Fibroblast of peridontal ligament (primary cell): ENCODE measurements at regions not wholly inside any gene's neighbourhood (a gene's known extent, or its start where the extent isn't known, plus 50 kb on each side); places are given as distances from the start of the nearest gene placed in this dataset.
"Not testable (repeated sequence)": the region's sequence is repeated elsewhere in the genome, so short reads cannot be mapped to it uniquely, and the experiment has no call there.

Experiments
- DNase-seq: peaks from one replicate; pipeline ENCODE4 v3.0.0-alpha.2; 2010; ENCODE audit errors: extremely low read depth

DNA sequence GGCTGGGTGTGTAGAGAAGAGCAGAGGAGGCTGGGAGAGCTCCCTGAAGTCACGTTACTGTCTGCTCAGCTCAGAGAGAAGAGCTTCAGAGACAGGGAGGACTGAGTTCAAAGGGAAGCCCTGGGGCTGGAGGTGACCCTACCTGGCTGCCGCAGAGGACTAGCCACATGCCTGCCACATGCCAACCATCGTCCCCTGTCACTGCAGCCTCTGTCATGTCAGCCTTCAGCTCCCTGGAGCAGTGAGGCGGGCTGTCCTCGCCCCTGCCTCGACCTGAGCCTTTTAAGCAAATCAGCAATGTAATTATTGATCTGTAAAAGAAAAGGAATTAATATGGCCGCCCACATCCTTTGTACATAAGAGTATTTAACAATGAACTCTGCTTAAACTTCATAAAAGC is 89.3 kb upstream of the RET start:
- no peak for DNase-seq

DNA sequence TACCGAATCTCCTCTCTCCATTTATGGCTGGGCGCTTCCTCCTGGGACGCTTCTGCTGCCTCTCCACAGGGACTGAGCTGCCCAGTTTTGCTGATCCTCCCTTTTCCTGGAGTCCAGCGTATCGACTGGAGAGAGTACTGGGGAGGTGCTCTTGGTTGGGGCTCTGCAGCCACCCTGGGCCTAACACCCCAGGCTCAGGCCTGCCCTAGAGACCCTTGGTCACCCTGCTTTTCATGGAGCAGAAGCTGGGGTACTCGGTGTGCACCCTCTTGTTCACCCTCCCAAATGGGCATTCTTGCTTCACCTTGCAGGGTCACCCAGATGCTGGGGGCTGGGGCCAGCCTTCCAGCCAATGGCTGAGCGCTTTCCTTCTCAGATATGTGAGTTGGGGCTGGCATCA is 88.8 kb upstream of the RET start:
- DNase-seq: no peak

- DNase-seq: no peak
Measured at GRCh38 chr10:42988517-42989395, 88.1 kb upstream of the RET start.

- no peak for DNase-seq
Measured at GRCh38 chr10:42989481-42989921, 87.4 kb upstream of the RET start.

GRCh38 chr10:42990016-42990720 is 86.7 kb upstream of the RET start:
- DNase-seq: no peak

DNA sequence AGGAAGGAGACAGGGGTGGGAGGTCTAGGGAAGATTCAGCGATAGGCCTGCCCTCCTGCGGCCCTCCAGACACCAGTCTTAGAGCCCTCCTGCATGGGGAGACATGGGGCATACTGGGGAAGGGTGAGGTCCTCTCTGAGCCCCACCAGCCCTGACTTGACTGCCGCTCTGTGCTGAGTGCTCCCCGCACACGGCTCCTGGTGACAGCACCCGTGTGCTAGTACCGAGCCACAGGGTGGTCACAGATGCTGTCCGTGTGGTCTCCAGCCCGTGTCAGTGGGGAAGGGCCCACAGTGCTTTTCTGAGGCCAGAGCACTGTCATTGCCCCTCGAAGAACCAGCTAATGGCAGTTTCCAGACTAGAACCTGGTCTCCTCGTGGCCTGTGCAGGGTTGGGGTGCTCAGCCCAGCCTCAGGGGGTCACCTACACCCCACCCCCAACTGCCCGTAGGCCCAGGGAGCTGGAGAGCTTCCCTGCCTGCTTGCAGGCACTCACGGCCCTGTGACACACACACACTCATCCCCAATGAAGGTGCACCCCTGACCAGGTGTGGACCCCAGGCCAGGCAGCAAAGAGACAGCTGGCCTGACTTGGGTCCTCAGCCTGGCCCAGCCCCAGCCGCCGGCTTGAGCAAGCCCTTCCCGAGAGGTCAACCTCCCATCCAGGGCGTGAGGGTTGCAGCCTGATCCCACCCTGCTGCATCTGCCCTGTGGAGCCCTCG is 86.0 kb upstream of the RET start:
- no peak for DNase-seq

DNA sequence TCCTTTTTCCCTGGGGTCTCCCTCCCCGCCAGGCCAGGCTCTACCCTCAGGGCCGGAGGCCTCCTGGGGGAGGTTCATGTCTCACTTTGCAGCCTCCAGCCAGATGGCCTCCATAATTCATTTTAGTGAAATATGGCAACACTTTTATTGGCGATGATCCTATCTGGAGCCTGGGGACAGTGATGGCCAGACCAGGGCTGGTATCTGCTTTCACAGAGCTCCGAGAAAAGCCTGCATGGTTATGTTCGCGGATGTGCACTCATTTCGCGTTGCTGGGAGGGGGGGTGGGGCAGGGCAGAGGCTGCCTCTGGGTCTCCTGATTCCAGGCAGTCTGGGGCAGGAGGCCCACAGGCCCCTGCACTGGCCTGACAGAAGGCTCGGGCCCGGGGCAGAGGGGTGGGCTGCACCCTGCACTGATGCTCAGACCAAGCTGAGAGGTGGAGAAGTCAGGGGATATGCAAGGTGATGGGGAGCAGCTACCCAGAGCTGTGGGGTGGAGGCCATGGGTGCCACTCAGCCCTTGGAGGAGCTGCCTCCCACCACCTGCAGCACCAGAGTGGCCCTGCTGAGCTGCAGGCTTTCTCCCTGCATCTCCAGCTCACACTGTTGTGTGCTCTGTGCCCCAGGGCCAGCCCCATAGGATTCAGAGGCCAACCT is 85.3 kb upstream of the RET start:
- DNase-seq: no peak

GRCh38 chr10:42992156-42992956 is 84.5 kb upstream of the RET start:
- no peak for DNase-seq

DNA sequence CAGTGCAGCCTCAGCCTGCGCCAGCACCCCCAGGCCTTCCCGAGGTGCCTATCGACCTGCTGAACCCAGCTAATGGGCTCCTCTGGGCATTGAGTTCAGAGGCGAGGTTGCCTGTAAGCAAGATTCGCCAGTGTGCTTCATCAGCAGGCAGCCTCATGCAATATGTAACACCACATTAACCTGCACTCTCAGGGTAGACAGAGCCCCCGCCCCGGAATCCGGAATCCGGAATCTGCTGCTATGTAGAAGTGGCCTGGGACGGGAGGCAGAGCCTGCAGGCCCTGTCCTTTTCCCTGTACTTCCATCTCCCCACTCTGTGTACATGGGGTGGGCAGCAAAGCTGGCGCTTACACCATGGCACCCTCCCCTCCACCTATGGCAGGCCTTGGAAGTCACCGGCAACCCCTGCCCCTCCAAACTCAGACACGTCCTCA is 83.9 kb upstream of the RET start:
- DNase-seq: no peak

DNA sequence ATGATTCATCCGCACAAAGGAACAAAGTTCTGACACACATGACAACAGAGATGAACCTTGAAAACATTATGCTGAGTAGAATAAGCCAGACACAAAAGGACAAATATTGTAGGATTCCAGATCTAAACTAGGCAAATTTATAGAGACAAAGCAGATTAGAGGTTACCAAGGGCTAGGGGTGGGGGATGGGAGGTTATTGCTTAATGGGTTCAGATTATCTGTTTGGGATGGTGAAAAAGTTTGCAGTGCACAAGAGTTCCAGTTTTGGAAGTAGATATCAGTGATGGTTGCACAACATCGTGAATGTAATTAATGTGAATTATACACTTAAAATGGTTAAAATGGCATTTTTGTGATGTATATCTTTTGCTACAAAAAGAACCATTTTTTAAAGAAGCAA is 82.0 kb upstream of the RET start:
- DNase-seq: not testable (repeated sequence)

- no peak for DNase-seq
Measured at GRCh38 chr10:42995537-42995936, 81.3 kb upstream of the RET start.

GRCh38 chr10:42996588-42996987 is 80.3 kb upstream of the RET start:
- no peak for DNase-seq

DNA sequence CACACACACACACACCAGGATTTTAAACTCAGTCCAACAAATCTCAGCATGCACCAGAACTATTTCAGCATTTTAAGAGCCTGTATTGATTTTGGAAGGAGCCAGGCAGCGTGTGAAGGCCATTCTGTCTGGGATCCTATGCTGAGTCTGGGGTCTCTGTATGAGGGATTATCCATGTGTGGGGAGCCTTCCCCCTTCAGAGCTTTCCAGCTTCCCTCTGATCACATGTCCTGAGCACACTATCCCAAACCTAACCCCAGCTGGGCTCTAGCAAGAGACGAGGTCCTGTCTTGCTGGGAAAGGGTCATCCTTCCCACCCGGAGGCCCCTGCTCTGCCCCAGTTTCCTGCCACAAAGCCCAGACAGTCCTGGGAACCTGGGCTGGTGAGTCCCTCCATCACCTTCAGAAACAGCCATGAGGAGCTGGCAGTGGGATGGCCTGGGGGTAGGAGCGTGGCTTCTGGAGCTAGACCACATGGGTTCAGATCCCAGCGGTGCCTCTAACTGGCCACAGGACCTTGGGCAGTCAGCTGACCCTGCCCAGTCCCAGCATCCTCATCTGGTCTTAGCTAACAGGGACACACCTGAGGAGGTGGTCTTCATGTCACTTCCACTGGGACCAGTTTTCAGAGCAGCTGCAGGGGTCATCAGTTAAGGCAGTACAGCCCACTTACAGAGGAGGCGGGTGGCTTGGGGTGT is 79.6 kb upstream of the RET start:
- no peak for DNase-seq

DNA sequence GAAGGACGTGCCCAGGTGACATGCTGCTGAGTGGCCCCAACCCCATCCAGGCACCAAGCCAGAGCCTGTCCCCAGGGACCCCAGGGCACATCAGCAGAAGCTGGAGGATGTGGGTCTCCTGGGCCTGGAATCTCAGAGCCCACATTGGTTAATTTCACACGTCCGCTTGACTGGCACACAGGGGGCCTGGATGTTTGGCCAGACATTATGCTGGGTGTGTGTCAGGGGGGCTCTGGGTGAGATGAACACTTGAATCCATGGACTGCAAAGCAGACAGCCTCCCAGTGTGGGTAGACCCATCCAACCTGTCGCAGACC is 79.1 kb upstream of the RET start:
- no peak for DNase-seq

DNA sequence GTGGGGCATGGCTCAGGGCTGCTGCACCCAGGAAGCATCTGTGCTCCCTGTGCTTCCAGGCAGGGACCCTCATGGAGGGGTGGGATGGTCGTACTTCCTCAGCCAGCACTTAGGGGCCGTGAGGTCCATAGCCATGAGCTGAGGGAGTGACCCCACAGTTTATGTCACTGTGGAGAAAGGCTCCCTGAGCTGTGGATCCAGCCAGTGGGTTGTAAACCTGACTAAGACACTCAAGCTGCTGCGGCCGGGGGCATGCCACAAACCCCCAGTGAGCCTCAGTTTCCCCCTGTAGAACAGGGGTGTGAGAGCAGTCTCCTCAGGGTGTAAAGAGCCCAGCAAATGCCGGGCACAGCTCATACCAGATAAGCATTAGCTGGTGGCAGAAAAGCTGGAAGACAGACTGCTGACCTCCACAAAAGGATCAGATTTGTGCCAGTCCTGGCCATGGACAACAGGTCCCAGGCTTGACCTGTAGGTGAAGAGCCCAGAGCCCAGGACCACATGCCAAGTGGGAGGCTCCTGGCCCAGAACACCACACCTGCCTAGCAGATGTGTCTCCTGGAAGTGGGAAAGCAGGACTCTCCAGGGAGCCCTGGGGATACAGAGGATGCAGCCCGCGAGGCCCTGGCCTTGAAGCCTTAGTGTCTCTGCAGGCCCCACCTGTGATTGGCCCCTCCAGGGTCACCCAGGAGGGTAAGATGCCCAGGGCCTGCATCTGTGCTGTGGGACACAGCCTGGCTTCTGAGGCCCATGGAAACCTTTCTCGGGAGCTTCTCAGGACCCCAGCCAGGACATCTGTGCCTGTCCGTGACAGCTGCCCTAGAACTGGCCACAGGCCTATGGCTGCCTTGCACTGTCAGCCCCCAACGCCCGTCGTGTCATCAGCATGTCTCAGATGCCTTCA is 78.1 kb upstream of the RET start:
- DNase-seq: no peak

- no peak for DNase-seq
Measured at GRCh38 chr10:42999385-43000020, 77.4 kb upstream of the RET start.

- no peak for DNase-seq
Measured at GRCh38 chr10:43000021-43000411, 76.9 kb upstream of the RET start.

DNA sequence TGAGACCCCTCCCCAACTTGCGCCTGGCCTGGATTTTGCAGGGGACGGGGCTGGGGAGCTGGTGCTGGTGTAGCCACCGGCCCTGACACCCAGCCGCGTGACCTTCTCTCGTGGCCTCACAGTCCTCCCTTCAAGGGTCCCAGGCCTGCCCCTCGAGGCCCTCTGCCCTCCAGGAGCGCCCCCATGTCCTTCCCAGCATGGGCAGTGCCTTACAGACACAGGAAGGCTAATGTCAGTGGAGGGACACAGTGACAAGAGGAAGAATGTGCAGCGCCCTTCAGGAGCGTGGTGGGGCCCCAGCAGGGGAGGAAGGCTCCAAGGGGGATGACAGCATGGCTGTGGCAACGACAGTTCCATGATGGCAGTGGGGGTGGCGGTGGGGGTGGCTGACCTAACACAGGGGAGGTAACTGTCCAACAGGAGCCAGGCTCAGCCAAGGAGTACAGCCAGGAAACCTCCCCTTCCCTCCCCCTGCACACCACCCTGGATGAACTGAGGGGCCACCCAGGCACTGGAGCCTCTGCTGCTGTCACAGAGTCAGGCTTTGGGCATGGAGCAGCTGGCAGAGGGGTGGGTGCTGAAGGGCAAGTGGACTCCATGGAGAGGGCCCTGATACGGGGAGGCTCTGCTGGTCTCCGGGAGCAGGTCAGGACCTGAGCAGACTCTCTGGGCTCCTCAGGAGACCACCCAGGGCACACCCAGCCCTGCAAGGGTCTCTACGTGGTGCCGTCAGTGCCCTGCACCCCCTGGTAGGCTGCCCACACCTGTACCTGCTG is 76.0 kb upstream of the RET start:
- DNase-seq: no peak
